Cardiac muscle cell (in vitro differentiated cells and primary cell): ENCODE measurements at regions not wholly inside any gene's neighbourhood (a gene's known extent, or its start where the extent isn't known, plus 50 kb on each side); places are given as distances from the start of the nearest gene placed in this dataset.
A peak's percentile ranks its signal among the peaks of the same experiment; 100 is the strongest.

Experiments
- DNase-seq, 2 donors: peaks; one replicate each; pipeline versions ENCODE4 v3.0.0 to v3.0.0-alpha.2; 2010 to 2017; ENCODE audit warnings: low read depth in 1 of 2, low spot score in 1 of 2
- H3K27ac ChIP-seq: fragments of 200-600 bp; sonication (generic); 2 replicates; pipeline ENCODE4 v1.5.1; 2016
- H3K27me3 ChIP-seq: fragments of 200-600 bp; sonication (generic); 2 replicates; pipeline ENCODE4 v1.6.0; 2016; ENCODE audit warnings: control low read depth
- H3K36me3 ChIP-seq: fragments of 200-600 bp; sonication (generic); 2 replicates; pipeline ENCODE4 v1.5.1; 2016; ENCODE audit warnings: control low read depth
- H3K4me1 ChIP-seq: fragments of 200-600 bp; sonication (generic); 2 replicates; pipeline ENCODE4 v1.8.1; 2017; ENCODE audit warnings: low read depth, mild to moderate bottlenecking, mixed run types
- H3K4me3 ChIP-seq: fragments of 200-600 bp; sonication (generic); 2 replicates; pipeline ENCODE4 v1.5.1; 2016; ENCODE audit warnings: mild to moderate bottlenecking
- H3K9me3 ChIP-seq: fragments of 200-600 bp; sonication (generic); 2 replicates; pipeline ENCODE4 v1.5.1; 2017; ENCODE audit warnings: low read depth, mild to moderate bottlenecking, control low read depth
- TF ChIP-seq, protein P1 (sequence below): IDR thresholded peaks from 2 replicates; pipeline ENCODE4 v1.5.1; 2012; ENCODE audit warnings: low read depth, mild to moderate bottlenecking, low read length

DNA sequence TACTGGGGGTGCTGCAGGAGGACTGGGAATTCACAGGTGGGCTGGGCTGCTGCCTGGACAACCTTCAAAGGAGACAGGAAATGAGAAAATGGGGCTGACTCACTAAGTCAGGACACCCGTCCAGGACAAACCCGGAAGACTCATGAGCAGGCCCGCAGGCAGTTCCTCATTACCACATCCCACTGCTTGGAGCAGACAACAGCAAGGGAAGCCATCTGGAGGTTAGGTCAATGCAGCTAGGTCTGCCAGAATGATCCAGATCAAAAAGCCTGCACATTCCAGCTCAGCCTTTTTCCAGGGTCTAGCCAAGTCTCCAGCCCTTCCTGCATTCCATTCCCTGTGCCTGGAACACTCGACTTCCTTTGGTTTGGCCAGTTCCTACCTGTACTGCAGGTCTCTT lies 536.5 kb upstream of the CDH11 start:
- Histone ChIP-seq H3K4me3 (no peak overlapping the region), H3K9me3 (no peaks in the 10 kb centered on the region), H3K4me1 (no peaks in the 10 kb centered on the region), H3K27me3 (peaks cover 6% of the 10 kb centered on the region), H3K27ac (no peak overlapping the region), H3K36me3 (no peaks in the 10 kb centered on the region)
- peak in 1 of 2 donors; percentile 89 for DNase-seq
- TF ChIP-seq, protein P1, sequence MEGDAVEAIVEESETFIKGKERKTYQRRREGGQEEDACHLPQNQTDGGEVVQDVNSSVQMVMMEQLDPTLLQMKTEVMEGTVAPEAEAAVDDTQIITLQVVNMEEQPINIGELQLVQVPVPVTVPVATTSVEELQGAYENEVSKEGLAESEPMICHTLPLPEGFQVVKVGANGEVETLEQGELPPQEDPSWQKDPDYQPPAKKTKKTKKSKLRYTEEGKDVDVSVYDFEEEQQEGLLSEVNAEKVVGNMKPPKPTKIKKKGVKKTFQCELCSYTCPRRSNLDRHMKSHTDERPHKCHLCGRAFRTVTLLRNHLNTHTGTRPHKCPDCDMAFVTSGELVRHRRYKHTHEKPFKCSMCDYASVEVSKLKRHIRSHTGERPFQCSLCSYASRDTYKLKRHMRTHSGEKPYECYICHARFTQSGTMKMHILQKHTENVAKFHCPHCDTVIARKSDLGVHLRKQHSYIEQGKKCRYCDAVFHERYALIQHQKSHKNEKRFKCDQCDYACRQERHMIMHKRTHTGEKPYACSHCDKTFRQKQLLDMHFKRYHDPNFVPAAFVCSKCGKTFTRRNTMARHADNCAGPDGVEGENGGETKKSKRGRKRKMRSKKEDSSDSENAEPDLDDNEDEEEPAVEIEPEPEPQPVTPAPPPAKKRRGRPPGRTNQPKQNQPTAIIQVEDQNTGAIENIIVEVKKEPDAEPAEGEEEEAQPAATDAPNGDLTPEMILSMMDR: no peak

DNA sequence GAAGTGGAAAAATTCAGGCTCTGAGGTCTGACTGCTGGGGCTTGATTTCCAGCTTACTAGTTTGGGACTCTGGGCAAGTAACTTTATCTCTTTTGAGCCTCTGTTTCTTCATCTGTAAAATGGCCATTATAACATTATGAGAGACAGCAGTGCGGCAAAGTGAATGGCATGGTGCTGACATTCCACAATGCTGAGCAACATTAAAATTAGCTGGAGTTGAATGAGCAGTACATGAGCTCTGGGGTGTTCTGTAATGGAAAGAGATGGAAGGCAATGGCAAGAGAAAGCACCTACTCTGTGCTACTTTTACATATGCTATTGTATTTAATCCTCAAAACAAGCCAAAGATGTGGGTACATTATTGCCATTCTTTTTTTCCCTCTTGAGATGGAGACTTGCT lies 535.7 kb upstream of the CDH11 start:
- Histone ChIP-seq H3K4me1 (no peaks in the 10 kb centered on the region), H3K27me3 (peaks cover 6% of the 10 kb centered on the region), H3K27ac (no peak overlapping the region), H3K36me3 (no peaks in the 10 kb centered on the region), H3K9me3 (no peaks in the 10 kb centered on the region), H3K4me3 (no peak overlapping the region)
- TF ChIP-seq, protein P1: no peak
- no peak for DNase-seq

DNA sequence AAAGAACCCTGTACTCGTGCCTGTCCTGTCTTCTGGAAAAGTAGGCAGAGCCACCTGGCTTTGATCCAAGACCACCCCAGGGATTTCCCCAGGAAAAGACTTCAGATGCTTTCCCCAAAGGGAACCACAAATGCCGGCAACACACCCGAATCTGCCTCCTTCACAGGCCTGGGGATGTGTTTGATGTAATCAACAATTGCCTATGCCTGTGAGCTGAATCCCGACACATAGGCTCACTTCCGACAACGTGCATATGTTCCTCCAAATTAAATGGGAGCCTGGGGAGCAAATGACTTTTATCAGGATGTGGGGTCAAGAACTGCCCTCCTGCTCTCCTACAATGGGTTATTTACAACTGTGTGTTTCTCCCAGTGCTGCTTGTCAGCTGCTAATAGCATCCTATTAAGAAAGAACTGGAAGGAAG lies 535.2 kb upstream of the CDH11 start:
- H3K9me3 ChIP-seq: no peaks in the 10 kb centered on the region
- no peak overlapping the region for H3K27ac ChIP-seq
- no peak overlapping the region for H3K4me3 ChIP-seq
- TF ChIP-seq, protein P1: no peak
- peak in 1 of 2 donors; percentile 40 for DNase-seq
- peaks cover 10% of the 10 kb centered on the region for H3K27me3 ChIP-seq
- no peaks in the 10 kb centered on the region for H3K36me3 ChIP-seq
- H3K4me1 ChIP-seq: no peaks in the 10 kb centered on the region

DNA sequence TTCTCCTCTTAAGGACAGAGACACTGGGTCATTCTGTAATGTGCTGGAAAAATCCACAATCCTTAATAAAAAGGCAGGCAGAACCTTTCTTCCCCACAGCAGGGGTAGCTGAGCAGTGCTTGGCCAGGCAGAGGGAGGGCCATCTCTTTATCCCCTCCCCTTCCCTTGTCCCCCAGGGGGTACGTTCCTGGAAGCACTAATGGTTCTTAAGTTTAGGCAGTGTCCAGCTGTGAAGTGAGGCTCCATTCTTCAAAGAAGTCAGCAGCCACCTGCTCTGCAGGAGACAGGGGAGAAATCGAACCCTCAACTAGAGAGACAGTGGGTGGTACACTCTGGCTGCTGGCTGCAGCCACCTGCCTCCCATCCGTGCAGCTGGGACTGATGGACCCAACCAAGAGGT lies 533.9 kb upstream of the CDH11 start:
- TF ChIP-seq, protein P1: no peak
- peaks cover 11% of the 10 kb centered on the region for H3K27me3 ChIP-seq
- H3K36me3 ChIP-seq: no peaks in the 10 kb centered on the region
- no peak overlapping the region for H3K27ac ChIP-seq
- no peaks in the 10 kb centered on the region for H3K9me3 ChIP-seq
- no peak overlapping the region for H3K4me3 ChIP-seq
- DNase-seq: no peak
- no peaks in the 10 kb centered on the region for H3K4me1 ChIP-seq

DNA sequence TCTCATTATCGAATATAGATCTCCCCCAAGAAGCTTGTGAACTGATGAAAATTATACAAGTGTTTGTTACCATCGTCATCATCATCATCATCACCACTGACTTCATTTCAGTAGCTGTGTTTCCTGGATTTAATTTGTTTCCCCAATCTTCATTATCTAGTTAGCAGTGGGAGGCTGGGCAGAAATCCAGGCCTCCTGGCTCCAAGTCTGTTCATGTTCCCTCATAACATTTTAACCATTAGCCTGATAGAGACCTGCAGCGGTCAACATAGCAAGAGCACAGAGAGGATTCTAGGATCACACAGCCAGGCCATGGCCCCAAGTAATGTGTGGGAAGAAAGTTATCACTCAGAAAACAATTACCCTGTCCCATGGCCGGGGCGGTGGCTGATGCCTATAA lies 526.2 kb upstream of the CDH11 start:
- Histone ChIP-seq H3K4me1 (no peaks in the 10 kb centered on the region), H3K36me3 (no peaks in the 10 kb centered on the region), H3K27me3 (peaks cover 5% of the 10 kb centered on the region), H3K27ac (no peak overlapping the region), H3K4me3 (no peak overlapping the region), H3K9me3 (no peaks in the 10 kb centered on the region)
- TF ChIP-seq, protein P1: no peak
- DNase-seq: peak in 1 of 2 donors; percentile 17

DNA sequence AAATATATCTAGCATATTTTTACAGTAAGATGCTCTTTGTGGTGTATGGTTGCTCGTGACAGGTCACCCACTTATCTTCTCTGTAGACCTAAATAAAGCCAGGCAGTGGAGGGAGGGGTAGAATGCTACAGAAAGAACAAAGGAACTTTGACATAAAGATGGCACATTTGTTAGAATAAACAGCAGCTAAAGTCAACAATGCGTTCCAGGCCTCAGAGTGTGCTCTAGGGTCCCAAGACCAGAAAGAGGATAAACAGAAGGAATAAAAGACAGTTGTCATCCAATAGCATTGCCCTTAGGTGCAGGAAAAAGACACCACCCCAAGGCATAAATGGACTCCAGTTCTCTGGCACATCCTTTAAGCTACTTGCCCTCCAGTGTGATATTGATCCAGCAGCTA lies 523.0 kb upstream of the CDH11 start:
- TF ChIP-seq, protein P1: no peak
- Histone ChIP-seq H3K9me3 (no peaks in the 10 kb centered on the region), H3K4me3 (no peak overlapping the region), H3K4me1 (no peaks in the 10 kb centered on the region), H3K27me3 (no peaks in the 10 kb centered on the region), H3K27ac (no peak overlapping the region), H3K36me3 (no peaks in the 10 kb centered on the region)
- DNase-seq: no peak
